ENCODE measurements at regions not wholly inside any gene's neighbourhood (a gene's known extent, or its start where the extent isn't known, plus 50 kb on each side); places are given as distances from the start of the nearest gene placed in this dataset.

GRCh38 chr9:121550041-121550440 lies 50.4 kb upstream of the GGTA1 start:
- DNase-seq, result no peak

GRCh38 chr9:121550569-121551512 lies 51.2 kb upstream of the GGTA1 start:
- DNase-seq, result no peak

- no peak for DNase-seq
Observed at GRCh38 chr9:121551985-121552753, 52.5 kb upstream of the GGTA1 start.

DNA sequence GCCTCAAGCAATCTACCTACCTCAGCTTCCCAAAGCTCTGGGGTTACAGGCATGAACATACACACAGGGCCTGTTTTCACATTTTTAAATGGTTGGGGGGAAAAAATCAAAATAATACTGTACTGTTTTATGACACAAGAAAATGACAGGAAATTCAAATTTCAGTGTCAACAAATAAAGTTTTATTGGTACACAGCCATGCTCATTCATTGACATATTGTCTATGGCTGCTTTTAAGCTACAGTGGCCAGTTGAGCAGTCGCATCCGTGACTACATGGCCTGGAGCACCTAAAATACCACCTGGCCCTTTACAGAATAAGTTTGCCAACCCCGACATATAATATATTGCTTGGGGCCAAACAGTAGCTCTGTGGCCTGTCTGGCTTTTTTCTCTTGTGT lies 56.4 kb upstream of the GGTA1 start:
- DNase-seq, result no peak

DNA sequence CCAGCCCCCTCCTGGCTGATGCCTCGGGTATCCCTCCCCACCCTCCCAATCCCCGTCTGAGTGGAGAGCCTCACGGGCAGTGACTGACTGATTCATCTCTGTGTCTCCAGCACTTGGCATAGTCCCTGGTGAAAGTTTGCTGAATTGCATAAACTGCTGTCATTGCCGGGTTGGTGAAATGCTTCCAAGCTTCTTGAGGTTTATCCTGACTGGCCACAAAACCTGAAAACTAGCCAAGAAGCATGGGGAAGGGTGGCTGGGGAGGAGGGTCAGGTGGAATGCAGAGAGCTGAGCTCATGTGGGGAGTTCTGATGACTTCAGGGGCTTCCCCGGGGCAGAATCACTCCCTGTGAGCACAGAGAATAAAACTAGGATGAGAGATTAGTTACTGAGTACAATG lies 56.9 kb upstream of the GGTA1 start:
- DNase-seq, result no peak

GRCh38 chr9:121557581-121558447 lies 58.2 kb upstream of the GGTA1 start:
- DNase-seq, result peak; percentile 63

GRCh38 chr9:121558473-121558872 lies 58.8 kb upstream of the GGTA1 start:
- DNase-seq, result no peak

- DNase-seq, result no peak
Observed at GRCh38 chr9:121559183-121559582, 59.5 kb upstream of the GGTA1 start.

GRCh38 chr9:121560921-121561320 lies 61.3 kb upstream of the GGTA1 start:
- DNase-seq, result no peak

DNA sequence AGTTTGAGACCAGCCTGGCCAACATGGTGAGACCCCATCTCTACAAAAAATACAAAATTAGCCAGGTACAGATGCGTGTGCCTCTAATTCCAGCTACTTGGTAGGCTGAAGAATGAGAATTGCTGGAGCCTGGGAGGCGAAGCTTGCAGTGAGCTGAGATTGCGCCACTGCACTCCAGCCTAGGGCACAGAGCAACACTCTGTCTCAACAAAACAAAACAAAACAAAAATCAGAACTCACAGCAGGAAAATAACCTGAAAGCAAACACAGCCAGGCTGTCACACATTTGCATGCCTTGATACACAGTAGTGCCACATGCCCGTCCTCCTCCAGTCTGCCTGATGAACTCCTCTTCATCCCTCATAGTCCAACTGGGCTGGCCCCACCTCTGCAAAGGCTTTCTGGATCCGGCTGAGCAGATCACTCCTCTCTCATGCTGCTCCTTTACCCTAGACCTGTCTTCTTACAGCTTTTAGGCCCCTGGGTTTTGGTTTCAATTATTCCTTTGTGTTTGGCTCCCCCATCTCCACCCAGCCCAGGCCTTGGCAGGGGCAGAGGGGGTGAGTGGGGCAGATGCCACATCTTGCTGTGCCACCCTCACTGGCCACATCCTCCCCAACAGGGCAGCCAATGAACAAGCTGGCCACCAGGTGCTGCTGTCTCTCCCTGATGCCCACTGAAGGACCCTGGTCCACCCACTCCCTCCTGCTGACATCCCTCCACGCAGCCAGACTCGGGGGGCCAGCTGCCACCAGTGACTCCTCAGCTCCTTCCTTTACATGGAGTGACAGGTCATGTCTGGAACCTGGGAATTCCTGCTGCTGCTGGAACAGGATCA lies 62.0 kb upstream of the GGTA1 start:
- DNase-seq, result no peak

GRCh38 chr9:121562301-121562700 lies 62.7 kb upstream of the GGTA1 start:
- no peak for DNase-seq

DNA sequence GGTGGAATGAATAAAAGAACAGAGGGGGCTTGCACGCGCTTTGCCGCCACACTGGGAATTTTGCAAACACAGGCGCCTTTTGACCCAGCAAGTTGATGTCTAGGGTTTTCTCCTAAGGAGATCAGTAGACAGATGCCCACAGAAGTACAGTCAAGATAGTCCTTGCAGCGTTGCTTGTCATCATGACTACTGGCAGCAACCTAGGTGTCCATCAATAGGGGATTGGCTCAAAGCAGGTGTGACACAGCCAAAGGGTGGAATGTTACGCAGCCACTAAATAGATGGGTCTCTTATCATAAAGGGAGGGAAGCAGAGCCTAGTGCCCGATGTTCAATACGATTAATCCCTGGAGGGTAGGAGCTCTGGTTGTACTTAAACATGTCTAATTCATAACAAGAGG lies 63.8 kb upstream of the GGTA1 start:
- DNase-seq, result no peak

GRCh38 chr9:121563881-121564460 lies 64.3 kb upstream of the GGTA1 start:
- DNase-seq, result no peak

DNA sequence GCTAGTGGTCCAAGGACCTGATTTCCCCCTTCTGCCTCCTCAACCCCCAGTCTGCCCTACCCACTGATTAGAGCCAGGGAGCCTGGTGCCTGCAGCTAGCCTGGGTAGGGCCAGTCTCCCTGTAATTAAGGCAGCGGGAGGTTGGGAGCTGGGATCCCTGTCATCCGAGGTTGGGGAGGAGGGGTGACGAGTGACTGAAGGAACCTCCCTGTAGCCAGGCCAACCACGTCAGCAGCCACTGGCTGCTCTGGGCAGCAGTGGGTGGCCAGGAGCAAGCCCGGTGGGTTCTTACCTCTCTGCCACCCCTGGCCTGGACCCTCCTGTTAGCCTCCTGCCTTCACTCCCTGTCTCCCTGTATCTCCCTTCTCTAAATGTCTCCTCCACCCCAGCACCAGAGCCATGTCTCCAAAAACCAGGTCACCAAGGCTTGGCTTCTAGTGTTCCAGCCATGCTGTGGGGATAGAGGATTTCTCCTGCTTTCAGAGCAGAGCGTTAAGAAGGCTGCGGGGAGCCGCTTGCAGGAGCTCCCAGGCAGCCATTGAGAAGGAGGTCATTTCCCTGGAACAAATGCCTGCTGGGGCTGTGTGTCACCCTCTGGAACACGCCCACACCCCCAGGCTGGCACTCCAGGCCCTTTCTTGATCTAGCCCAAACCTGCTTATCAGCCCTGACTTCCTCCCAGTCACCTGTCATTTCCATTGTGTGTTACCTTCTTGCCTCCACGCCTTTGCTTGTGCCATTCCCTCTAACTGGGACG lies 65.0 kb upstream of the GGTA1 start:
- no peak for DNase-seq

- DNase-seq, result no peak
Observed at GRCh38 chr9:121566481-121567465, 67.1 kb upstream of the GGTA1 start.

- no peak for DNase-seq
Observed at GRCh38 chr9:121567500-121568342, 68.1 kb upstream of the GGTA1 start.

GRCh38 chr9:121568343-121569265 lies 69.0 kb upstream of the GGTA1 start:
- DNase-seq, result no peak

GRCh38 chr9:121569266-121569648 lies 69.6 kb upstream of the GGTA1 start:
- DNase-seq, result no peak

Measured in KG1 (cell line).